ENCODE measurements at regions not wholly inside any gene's neighbourhood (a gene's known extent, or its start where the extent isn't known, plus 50 kb on each side); places are given as distances from the start of the nearest gene placed in this dataset.

DNA sequence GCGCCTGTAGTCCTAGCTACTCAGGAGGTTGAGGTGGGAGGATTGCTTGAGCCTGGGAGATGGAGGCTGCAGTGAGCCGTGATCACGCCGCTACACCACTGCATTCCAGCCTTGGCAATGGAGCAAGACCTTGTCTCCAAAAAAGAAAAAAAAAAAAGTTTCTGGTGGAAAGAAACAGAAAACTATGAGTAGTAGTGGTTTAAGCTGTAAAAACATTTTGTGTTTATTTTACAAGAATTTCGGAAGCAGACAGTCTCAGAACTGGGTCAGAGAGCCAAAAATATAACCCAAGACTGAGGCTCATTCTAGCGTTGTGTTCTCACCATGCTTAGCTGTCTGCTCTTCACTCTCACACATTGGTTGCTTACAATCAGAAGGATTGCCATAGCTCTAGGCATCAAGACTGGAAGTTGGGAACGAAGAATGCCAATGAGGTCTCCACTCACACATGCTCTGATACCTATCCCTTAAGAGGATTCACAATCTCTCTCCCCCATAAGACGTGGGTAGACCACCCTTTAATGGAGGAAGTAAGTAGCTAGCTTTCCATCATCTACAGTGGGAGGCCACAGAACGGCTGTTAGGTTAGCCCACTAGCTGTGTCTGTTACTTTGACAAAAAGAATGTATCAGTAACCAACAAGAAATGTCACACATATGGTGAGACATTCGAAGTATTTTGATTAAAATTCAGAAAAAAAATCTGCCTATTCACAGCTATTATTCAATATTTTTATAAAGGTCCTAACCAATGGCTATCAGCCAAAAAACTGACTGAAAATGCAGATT is 117.6 kb upstream of the RASSF8 start:
- TF ChIP-seq CTCF (IDR thresholded peaks at IDR 0.05; ENCODE audit: insufficient read depth, low read depth, low read length) (no peak), EZH2 (IDR thresholded peaks at IDR 0.05; ENCODE audit: insufficient read depth, low read length) (no peak)
